ENCODE measurements at regions not wholly inside any gene's neighbourhood (a gene's known extent, or its start where the extent isn't known, plus 50 kb on each side); places are given as distances from the start of the nearest gene placed in this dataset.

- peak; percentile 58 for ATAC-seq (ENCODE audit: insufficient read depth, low FRiP score)
- DNase-seq: peak in 2 of 3 donors; percentile 75 to 81
- no peaks in the 10 kb centered on the region for H3K4me1 ChIP-seq (ENCODE audit: control insufficient read depth in 5 of 5, insufficient read depth in 5 of 5, low read length in 5 of 5)
- no peak overlapping the region for H3K27ac ChIP-seq (ENCODE audit: low read depth in 1 of 2, low read length in 1 of 2)
- 75 to 78% methylated on average over 1 of the region's 1 CpG for WGBS, 2 donors
- peak; percentile 34 for TF ChIP-seq CTCF (IDR thresholded peaks at IDR 0.05; ENCODE audit: control extremely low read depth, extremely low read depth)
- no peaks in the 10 kb centered on the region for H3K36me3 ChIP-seq (ENCODE audit: control insufficient read depth in 4 of 4, insufficient read depth in 4 of 4, low read length in 4 of 4)
- no peak overlapping the region for H3K4me3 ChIP-seq
- H3K9me3 ChIP-seq (ENCODE audit: control insufficient read depth in 4 of 4, insufficient read depth in 3 of 4, low read length in 3 of 4): no peaks in the 10 kb centered on the region
- no peaks in the 10 kb centered on the region for H3K27me3 ChIP-seq (ENCODE audit: control insufficient read depth in 3 of 3, insufficient read depth in 3 of 3, low read length in 2 of 3)
- no peak overlapping the region for H3K9ac ChIP-seq (ENCODE audit: insufficient read depth in 1 of 2, low read length in 2 of 2)
These were observed 158.4 kb downstream of the KLHL28 start for GRCh38 chr14:44803239-44803905.

- Histone ChIP-seq H3K27me3 (ENCODE audit: control insufficient read depth in 3 of 3, insufficient read depth in 3 of 3, low read length in 2 of 3) (no peaks in the 10 kb centered on the region), H3K4me1 (ENCODE audit: control insufficient read depth in 5 of 5, insufficient read depth in 5 of 5, low read length in 5 of 5) (peaks cover 0 to 12% (median 0%) of the 10 kb centered on the region in 5 donors), H3K9ac (ENCODE audit: insufficient read depth in 1 of 2, low read length in 2 of 2) (no peak overlapping the region), H3K9me3 (ENCODE audit: control insufficient read depth in 4 of 4, insufficient read depth in 3 of 4, low read length in 3 of 4) (no peaks in the 10 kb centered on the region), H3K27ac (ENCODE audit: low read depth in 1 of 2, low read length in 1 of 2) (no peak overlapping the region), H3K4me3 (peak overlapping the region; percentile 16), H3K36me3 (ENCODE audit: control insufficient read depth in 4 of 4, insufficient read depth in 4 of 4, low read length in 4 of 4) (no peaks in the 10 kb centered on the region)
- no peak for TF ChIP-seq CTCF (IDR thresholded peaks at IDR 0.05; ENCODE audit: control extremely low read depth, extremely low read depth)
- WGBS, 2 donors: 78 to 84% methylated on average over 45 to 60 of the region's 60 CpGs
- no peak for ATAC-seq (ENCODE audit: insufficient read depth, low FRiP score)
- DNase-seq: no peak
These were observed 163.1 kb downstream of the KLHL28 start for GRCh38 chr14:44798386-44799242.

- Histone ChIP-seq H3K9me3 (ENCODE audit: control insufficient read depth in 4 of 4, insufficient read depth in 3 of 4, low read length in 3 of 4) (no peaks in the 10 kb centered on the region), H3K9ac (ENCODE audit: insufficient read depth in 1 of 2, low read length in 2 of 2) (no peak overlapping the region), H3K4me1 (ENCODE audit: control insufficient read depth in 5 of 5, insufficient read depth in 5 of 5, low read length in 5 of 5) (peaks cover 0 to 19% (median 0%) of the 10 kb centered on the region in 5 donors), H3K4me3 (no peak overlapping the region), H3K36me3 (ENCODE audit: control insufficient read depth in 4 of 4, insufficient read depth in 4 of 4, low read length in 4 of 4) (no peaks in the 10 kb centered on the region), H3K27me3 (ENCODE audit: control insufficient read depth in 3 of 3, insufficient read depth in 3 of 3, low read length in 2 of 3) (no peaks in the 10 kb centered on the region), H3K27ac (ENCODE audit: low read depth in 1 of 2, low read length in 1 of 2) (no peak overlapping the region)
- ATAC-seq (ENCODE audit: insufficient read depth, low FRiP score) (no peak), DNase-seq (no peak)
- no peak for TF ChIP-seq CTCF (IDR thresholded peaks at IDR 0.05; ENCODE audit: control extremely low read depth, extremely low read depth)
- WGBS, 2 donors: 74 to 93% methylated on average over 1 of the region's 1 CpG
These were observed 166.0 kb downstream of the KLHL28 start for GRCh38 chr14:44795725-44796124.
